Lower leg skin (tissue), 3 donors: ENCODE measurements at regions not wholly inside any gene's neighbourhood (a gene's known extent, or its start where the extent isn't known, plus 50 kb on each side); places are given as distances from the start of the nearest gene placed in this dataset.

ENCODE experiments used
- POLR2A ChIP-seq, 2 donors: fragments of 450-650 bp; IDR thresholded peaks; one replicate each; pipeline ENCODE4 v1.6.1; 2016 to 2017; ENCODE audit warnings: antibody characterized with exemption in 2 of 2, mild to moderate bottlenecking in 1 of 2, moderate library complexity in 1 of 2
- TF ChIP-seq, protein P1 (sequence below), 3 donors: fragments of 450-650 bp; IDR thresholded peaks; one replicate each; pipeline ENCODE4 v1.5.1; 2016; ENCODE audit warnings: antibody characterized with exemption in 3 of 3, mild to moderate bottlenecking in 3 of 3, moderate library complexity in 2 of 3

GRCh38 chrX:127243654-127244053, 424.1 kb downstream of the PRR32 start:
- no peak for TF ChIP-seq POLR2A (IDR thresholded peaks at IDR 0.05)
- TF ChIP-seq, protein P1, sequence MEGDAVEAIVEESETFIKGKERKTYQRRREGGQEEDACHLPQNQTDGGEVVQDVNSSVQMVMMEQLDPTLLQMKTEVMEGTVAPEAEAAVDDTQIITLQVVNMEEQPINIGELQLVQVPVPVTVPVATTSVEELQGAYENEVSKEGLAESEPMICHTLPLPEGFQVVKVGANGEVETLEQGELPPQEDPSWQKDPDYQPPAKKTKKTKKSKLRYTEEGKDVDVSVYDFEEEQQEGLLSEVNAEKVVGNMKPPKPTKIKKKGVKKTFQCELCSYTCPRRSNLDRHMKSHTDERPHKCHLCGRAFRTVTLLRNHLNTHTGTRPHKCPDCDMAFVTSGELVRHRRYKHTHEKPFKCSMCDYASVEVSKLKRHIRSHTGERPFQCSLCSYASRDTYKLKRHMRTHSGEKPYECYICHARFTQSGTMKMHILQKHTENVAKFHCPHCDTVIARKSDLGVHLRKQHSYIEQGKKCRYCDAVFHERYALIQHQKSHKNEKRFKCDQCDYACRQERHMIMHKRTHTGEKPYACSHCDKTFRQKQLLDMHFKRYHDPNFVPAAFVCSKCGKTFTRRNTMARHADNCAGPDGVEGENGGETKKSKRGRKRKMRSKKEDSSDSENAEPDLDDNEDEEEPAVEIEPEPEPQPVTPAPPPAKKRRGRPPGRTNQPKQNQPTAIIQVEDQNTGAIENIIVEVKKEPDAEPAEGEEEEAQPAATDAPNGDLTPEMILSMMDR (IDR thresholded peaks at IDR 0.05) = no peak
